K562 (cell line): ENCODE measurements at regions not wholly inside any gene's neighbourhood (a gene's known extent, or its start where the extent isn't known, plus 50 kb on each side); places are given as distances from the start of the nearest gene placed in this dataset.

Experiments used
- ATAC-seq: fragments of 200-7000 bp; cut with Tn5 transposase; 3 replicates; pipeline ENCODE4 v1.9.1; 2020; ENCODE audit warnings: moderate library complexity
- BruUV-seq: library from RNA; stranded (reverse); fragments of 400-500 nt; replicated peaks from 2 replicates; lab custom pipeline; 2021; lab: Mats Ljungman, UMichigan
- CTCF ChIA-PET: fragments of 300-600 bp; formaldehyde crosslinking; extraction: SDS; loops from one replicate; lab custom pipeline; 2021; ENCODE audit warnings: low intra/inter-chr PET ratio; lab: Yijun Ruan, JAX
- POLR2A ChIA-PET: fragments of 300-600, 350-650 bp; sonication (Branson Sonifier 250); formaldehyde crosslinking; extraction: SDS; loops from one replicate; lab custom pipeline; 2021; ENCODE audit warnings: antibody characterized with exemption, inconsistent platforms; lab: Yijun Ruan, JAX
- DNase-seq, 4 experiments: peaks; one replicate each; pipeline versions ENCODE4 v3.0.0 to v3.0.0-alpha.2; 2011 to 2018; ENCODE audit warnings: low spot score in 3 of 4, mixed read lengths in 3 of 4; ENCODE audit errors: extremely low read depth in 1 of 4
- FAIRE-seq: peaks from 2 replicates; lab custom pipeline; 2011; peaks lifted over from hg19 to GRCh38; lab: Jason Lieb, UNC
- H2AFZ ChIP-seq: 2 replicates; pipeline ENCODE4 v1.6.0; 2011; ENCODE audit warnings: low read depth, low read length, control low read depth, inconsistent platforms
- H3K27ac ChIP-seq: fragments of 200-600 bp; 3 replicates; pipeline ENCODE4 v1.8.0; 2011; ENCODE audit warnings: low read depth, mild to moderate bottlenecking, control low read depth, inconsistent platforms, low read length, moderate library complexity, mixed read lengths; ENCODE audit errors: extremely low read depth
- H3K27me3 ChIP-seq, 2 experiments: fragments of 300-600 bp in 1 of 2; 2 replicates in 1 of 2; 3 replicates in 1 of 2; pipeline versions ENCODE4 v1.6.0 to v1.8.0; 2011; ENCODE audit warnings: inconsistent platforms in 2 of 2, low read length in 2 of 2, mild to moderate bottlenecking in 1 of 2, mixed read lengths in 1 of 2, moderate library complexity in 1 of 2; ENCODE audit not compliant: control insufficient read depth in 2 of 2, insufficient read depth in 2 of 2
- H3K36me3 ChIP-seq: fragments of 300-600 bp; 3 replicates; pipeline ENCODE4 v1.8.0; 2011; ENCODE audit warnings: mild to moderate bottlenecking, low read length, inconsistent platforms; ENCODE audit not compliant: control insufficient read depth, insufficient read depth
- H3K4me1 ChIP-seq, 2 experiments: fragments of 200-600 bp in 1 of 2; replicated peaks in 1 of 2; 2 replicates in 1 of 2; 3 replicates in 1 of 2; pipeline versions ENCODE4 v1.5.1 to v1.8.0; 2011; ENCODE audit warnings: inconsistent platforms in 2 of 2, low read length in 2 of 2, mild to moderate bottlenecking in 1 of 2, mixed read lengths in 1 of 2, moderate library complexity in 1 of 2; ENCODE audit not compliant: control insufficient read depth in 2 of 2, insufficient read depth in 2 of 2
- H3K4me2 ChIP-seq: 2 replicates; pipeline ENCODE4 v1.6.1; 2011; ENCODE audit warnings: low read length, control low read depth, inconsistent platforms, mixed read lengths; ENCODE audit not compliant: insufficient read depth
- H3K4me3 ChIP-seq: fragments of 200-600 bp; sonication (generic), shearing (Covaris generic); 2 replicates; pipeline ENCODE4 v1.5.1; 2016; ENCODE audit warnings: control low read depth, inconsistent platforms
- H3K79me2 ChIP-seq: fragments of 200-600 bp; 3 replicates; pipeline ENCODE4 v1.8.0; 2011; ENCODE audit warnings: low read length, inconsistent platforms; ENCODE audit not compliant: control insufficient read depth, insufficient read depth
- H3K9ac ChIP-seq, 2 experiments: 2 replicates each; pipeline versions ENCODE4 v1.6.0 to v1.6.1; 2011; ENCODE audit warnings: low read depth in 2 of 2, low read length in 2 of 2, control low read depth in 1 of 2, inconsistent platforms in 1 of 2, mild to moderate bottlenecking in 1 of 2, mixed read lengths in 1 of 2; ENCODE audit not compliant: insufficient read depth in 1 of 2
- H3K9me1 ChIP-seq: one replicate; pipeline ENCODE4 v1.6.0; 2011; ENCODE audit warnings: inconsistent platforms, mild to moderate bottlenecking, low read length, moderate library complexity; ENCODE audit not compliant: control insufficient read depth, insufficient read depth
- H3K9me3 ChIP-seq: replicated peaks from 2 replicates; pipeline ENCODE4 v1.5.1; 2011; ENCODE audit warnings: low read depth, low read length, inconsistent platforms; ENCODE audit not compliant: control insufficient read depth, insufficient read depth
- H4K20me1 ChIP-seq: replicated peaks from 2 replicates; pipeline ENCODE4 v1.6.1; 2011; ENCODE audit warnings: low read length, inconsistent platforms, mixed read lengths; ENCODE audit not compliant: control insufficient read depth, insufficient read depth
- EGR1 ChIP-seq: fragments of 450-650 bp; conservative IDR thresholded peaks from 2 replicates; pipeline ENCODE4 v1.6.1; 2017; ENCODE audit warnings: mild to moderate bottlenecking
- GTF2E2 ChIP-seq: fragments of 200-800 bp; sonication (Bioruptor generic); IDR thresholded peaks from 2 replicates; pipeline ENCODE4 v1.6.1; 2016; ENCODE audit warnings: missing genetic modification characterization, missing compliant biosample characterization
- NFIX ChIP-seq: fragments of 250-450 bp; sonication (Bioruptor Pico); IDR thresholded peaks from 2 replicates; pipeline ENCODE4 v1.4.0; 2020; ENCODE audit warnings: low read depth, mild to moderate bottlenecking, moderate library complexity
- NRF1 ChIP-seq, 2 experiments: fragments of 450-650 bp; IDR thresholded peaks in 1 of 2; conservative IDR thresholded peaks in 1 of 2; 2 replicates each; pipeline ENCODE4 v1.6.1; 2014; ENCODE audit warnings: mild to moderate bottlenecking in 2 of 2
- PURB ChIP-seq: sonication (generic); formaldehyde crosslinking; IDR thresholded peaks from 2 replicates; pipeline ENCODE4 v1.9.0; 2021; ENCODE audit warnings: low read depth, mild to moderate bottlenecking, missing genetic modification reagents
- SIN3A ChIP-seq, 2 experiments: fragments of 150-350 bp in 1 of 2; IDR thresholded peaks; 2 replicates each; pipeline ENCODE4 v1.6.1; 2011 to 2016; ENCODE audit warnings: borderline replicate concordance in 2 of 2, low read depth in 2 of 2, low read length in 2 of 2, mild to moderate bottlenecking in 2 of 2, moderate library complexity in 2 of 2; ENCODE audit not compliant: control insufficient read depth in 1 of 2
- XRCC4 ChIP-seq: IDR thresholded peaks from one replicate; pipeline ENCODE4 v1.6.1; 2011; ENCODE audit not compliant: insufficient read depth, insufficient read length; ENCODE audit errors: extremely low read depth
- WGBS: fragments of 100-300 bp; shearing (Covaris generic); methylation state at CpG from one replicate; pipeline ENCODE4 v1.1.6; 2016; ENCODE audit warnings: low coverage, mixed read lengths; ENCODE audit not compliant: insufficient coverage; ENCODE audit errors: missing lambda C conversion rate; 5-methylcytosine and 5-hydroxymethylcytosine counted together
- in situ Hi-C: fragments of 300-500 bp; cut with MboI; formaldehyde crosslinking; loops from 4 replicates; pipeline ENCODE4 v1.15.0; 2018; ENCODE audit warnings: inconsistent platforms, mixed read lengths
- intact Hi-C: fragments of 100-400 bp; cut with micrococcal nuclease; formaldehyde crosslinking; loops from 2 replicates; pipeline ENCODE4 v1.14.2; 2022
- TF ChIP-seq, protein P1 (sequence below): fragments of 450-650 bp; IDR thresholded peaks from 2 replicates; pipeline ENCODE4 v1.6.1; 2014; ENCODE audit warnings: low read depth, mild to moderate bottlenecking, moderate library complexity, borderline replicate concordance
- TF ChIP-seq, protein P2 (sequence below): sonication (generic); formaldehyde crosslinking; IDR thresholded peaks from 2 replicates; pipeline ENCODE4 v1.8.0; 2022; ENCODE audit warnings: missing genetic modification reagents, mild to moderate bottlenecking, moderate library complexity, borderline replicate concordance

DNA sequence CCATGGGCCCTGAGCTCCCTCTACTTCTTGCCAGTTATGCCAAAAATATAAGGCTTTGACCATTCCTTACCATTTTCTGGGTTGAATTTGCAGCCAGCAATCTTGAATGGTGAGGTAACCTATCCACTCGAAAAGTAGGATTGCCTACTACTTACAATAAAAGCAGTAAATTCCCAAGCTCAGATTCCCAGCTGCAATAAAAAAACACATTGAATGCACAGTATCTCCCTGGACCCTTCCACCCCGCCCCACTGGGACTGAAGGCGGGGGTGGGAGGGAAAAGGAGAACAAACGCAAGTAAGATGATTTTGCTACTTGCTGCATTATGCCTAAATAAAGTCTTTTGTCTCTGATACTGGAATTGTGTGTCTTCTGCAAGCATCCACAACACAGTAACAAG is 301.9 kb downstream of the HGF start:
- CTCF ChIA-PET = no interaction called here
- no peak overlapping the region for H3K9ac ChIP-seq
- H3K4me3 ChIP-seq = no peak overlapping the region
- 3% methylated on average over 4 of the region's 4 CpGs for WGBS
- intact Hi-C loops = no loop called here
- no peaks in the 10 kb centered on the region for H3K27me3 ChIP-seq
- no peaks in the 10 kb centered on the region for H3K36me3 ChIP-seq
- H3K4me2 ChIP-seq = no peak overlapping the region
- FAIRE-seq (no peak), DNase-seq (no peak), ATAC-seq (no peak)
- TF ChIP-seq NFIX (CRISPR knock-in tag) (no peak), PURB (no peak), XRCC4 (no peak), GTF2E2 (tag) (no peak), EGR1 (no peak), NRF1 (conservative IDR thresholded peaks at IDR 0.05 in 1 of 2, IDR thresholded peaks at IDR 0.05 in 1 of 2) (no peak), SIN3A (IDR thresholded peaks at IDR 0.05; ENCODE audit: borderline replicate concordance in 2 of 2, control insufficient read depth in 1 of 2, low read depth in 2 of 2, low read length in 2 of 2) (no peak)
- TF ChIP-seq, protein P1, sequence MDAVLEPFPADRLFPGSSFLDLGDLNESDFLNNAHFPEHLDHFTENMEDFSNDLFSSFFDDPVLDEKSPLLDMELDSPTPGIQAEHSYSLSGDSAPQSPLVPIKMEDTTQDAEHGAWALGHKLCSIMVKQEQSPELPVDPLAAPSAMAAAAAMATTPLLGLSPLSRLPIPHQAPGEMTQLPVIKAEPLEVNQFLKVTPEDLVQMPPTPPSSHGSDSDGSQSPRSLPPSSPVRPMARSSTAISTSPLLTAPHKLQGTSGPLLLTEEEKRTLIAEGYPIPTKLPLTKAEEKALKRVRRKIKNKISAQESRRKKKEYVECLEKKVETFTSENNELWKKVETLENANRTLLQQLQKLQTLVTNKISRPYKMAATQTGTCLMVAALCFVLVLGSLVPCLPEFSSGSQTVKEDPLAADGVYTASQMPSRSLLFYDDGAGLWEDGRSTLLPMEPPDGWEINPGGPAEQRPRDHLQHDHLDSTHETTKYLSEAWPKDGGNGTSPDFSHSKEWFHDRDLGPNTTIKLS = no peak
- TF ChIP-seq, protein P2, sequence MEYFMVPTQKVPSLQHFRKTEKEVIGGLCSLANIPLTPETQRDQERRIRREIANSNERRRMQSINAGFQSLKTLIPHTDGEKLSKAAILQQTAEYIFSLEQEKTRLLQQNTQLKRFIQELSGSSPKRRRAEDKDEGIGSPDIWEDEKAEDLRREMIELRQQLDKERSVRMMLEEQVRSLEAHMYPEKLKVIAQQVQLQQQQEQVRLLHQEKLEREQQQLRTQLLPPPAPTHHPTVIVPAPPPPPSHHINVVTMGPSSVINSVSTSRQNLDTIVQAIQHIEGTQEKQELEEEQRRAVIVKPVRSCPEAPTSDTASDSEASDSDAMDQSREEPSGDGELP (CRISPR knock-in tag) = no peak
- POLR2A ChIA-PET = no interaction called here
- no peak overlapping the region for H2AFZ ChIP-seq
- no peaks in the 10 kb centered on the region for H3K4me1 ChIP-seq
- in situ Hi-C loops = loop anchor here (25.0 kb wide), 1 partner anchor 556 kb away; the partner anchor contains the start of gene SEMA3C
- H3K9me3 ChIP-seq = no peaks in the 10 kb centered on the region
- BruUV-seq = no TSS peak
- H3K9me1 ChIP-seq = no peaks in the 10 kb centered on the region
- no peaks in the 10 kb centered on the region for H3K79me2 ChIP-seq
- no peak overlapping the region for H3K27ac ChIP-seq
- H4K20me1 ChIP-seq = no peaks in the 10 kb centered on the region
